ENCODE measurements at regions not wholly inside any gene's neighbourhood (a gene's known extent, or its start where the extent isn't known, plus 50 kb on each side); places are given as distances from the start of the nearest gene placed in this dataset.

DNA sequence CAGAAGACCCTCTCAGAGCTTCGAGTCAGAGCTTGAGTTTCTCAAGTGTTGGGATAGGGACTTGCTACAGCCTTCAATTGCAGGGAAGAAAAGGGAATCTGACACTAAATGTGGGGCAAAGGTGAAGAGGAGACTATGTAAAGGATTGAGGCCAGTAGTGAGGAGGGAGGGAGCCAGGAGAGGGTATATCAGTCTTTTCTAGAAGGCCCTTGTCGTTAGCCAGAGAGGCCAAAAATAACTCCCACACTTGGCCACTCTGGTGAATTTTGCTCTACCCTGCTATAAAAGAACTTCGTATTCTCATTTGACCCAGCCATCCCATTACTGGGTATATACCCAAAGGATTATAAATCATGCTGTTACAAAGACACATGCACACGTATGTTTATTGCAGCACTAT lies 162.0 kb downstream of the MDFIC start:
- Histone ChIP-seq H3K9me3 (ENCODE audit: severe bottlenecking) (no peaks in the 10 kb centered on the region), H3K27ac (no peak overlapping the region), H3K4me3 (ENCODE audit: low read depth, low read length) (no peak overlapping the region), H3K27me3 (ENCODE audit: insufficient read depth, low read depth, severe bottlenecking) (no peaks in the 10 kb centered on the region), H3K36me3 (no peaks in the 10 kb centered on the region)
- no peak for DNase-seq
- TF ChIP-seq, protein P1, sequence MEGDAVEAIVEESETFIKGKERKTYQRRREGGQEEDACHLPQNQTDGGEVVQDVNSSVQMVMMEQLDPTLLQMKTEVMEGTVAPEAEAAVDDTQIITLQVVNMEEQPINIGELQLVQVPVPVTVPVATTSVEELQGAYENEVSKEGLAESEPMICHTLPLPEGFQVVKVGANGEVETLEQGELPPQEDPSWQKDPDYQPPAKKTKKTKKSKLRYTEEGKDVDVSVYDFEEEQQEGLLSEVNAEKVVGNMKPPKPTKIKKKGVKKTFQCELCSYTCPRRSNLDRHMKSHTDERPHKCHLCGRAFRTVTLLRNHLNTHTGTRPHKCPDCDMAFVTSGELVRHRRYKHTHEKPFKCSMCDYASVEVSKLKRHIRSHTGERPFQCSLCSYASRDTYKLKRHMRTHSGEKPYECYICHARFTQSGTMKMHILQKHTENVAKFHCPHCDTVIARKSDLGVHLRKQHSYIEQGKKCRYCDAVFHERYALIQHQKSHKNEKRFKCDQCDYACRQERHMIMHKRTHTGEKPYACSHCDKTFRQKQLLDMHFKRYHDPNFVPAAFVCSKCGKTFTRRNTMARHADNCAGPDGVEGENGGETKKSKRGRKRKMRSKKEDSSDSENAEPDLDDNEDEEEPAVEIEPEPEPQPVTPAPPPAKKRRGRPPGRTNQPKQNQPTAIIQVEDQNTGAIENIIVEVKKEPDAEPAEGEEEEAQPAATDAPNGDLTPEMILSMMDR (IDR thresholded peaks at IDR 0.05; ENCODE audit: low read depth, low read length), result no peak

DNA sequence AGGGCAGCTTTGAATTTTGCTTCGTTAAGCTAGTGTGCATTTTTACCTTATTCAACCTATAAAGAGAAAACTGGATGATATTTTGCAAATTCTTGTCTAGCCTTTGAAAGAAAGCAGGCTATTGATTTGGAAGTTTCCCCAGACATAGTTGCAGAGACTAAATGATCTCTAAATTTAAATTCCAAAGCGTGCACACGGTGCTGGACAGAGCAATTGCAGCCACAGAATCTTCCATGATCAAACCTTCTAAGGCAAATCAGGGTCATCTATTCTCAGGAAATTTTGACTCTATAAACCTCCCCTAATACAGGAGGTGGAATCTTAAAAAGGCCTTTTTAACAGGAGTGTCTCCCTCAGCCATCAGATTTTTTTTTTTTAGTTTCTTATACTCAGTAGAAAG lies 159.9 kb downstream of the MDFIC start:
- DNase-seq, result no peak
- Histone ChIP-seq H3K27me3 (ENCODE audit: insufficient read depth, low read depth, severe bottlenecking) (no peaks in the 10 kb centered on the region), H3K4me3 (ENCODE audit: low read depth, low read length) (no peak overlapping the region), H3K9me3 (ENCODE audit: severe bottlenecking) (no peaks in the 10 kb centered on the region), H3K36me3 (no peaks in the 10 kb centered on the region), H3K27ac (no peak overlapping the region)
- TF ChIP-seq, protein P1 (IDR thresholded peaks at IDR 0.05; ENCODE audit: low read depth, low read length), result no peak

DNA sequence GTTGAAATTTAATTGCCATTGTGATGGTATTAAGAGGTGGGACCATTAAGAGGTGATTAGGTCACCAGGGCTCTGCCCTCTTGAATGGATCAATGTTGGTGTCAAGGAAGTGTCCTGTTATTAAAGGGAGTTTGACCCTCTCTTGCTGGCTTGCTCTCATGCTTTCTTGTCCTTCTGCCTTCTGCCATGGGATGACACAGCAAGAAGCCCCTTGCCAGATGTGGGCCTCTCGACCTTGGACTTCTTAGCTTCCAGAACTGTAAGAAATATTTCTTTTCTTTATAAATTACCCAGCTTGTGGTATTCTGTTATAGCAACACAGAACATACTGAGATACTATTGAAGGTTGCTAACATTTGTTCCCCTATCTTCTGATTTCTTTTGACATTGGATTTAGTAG lies 157.0 kb downstream of the MDFIC start:
- no peaks in the 10 kb centered on the region for H3K9me3 ChIP-seq (ENCODE audit: severe bottlenecking)
- TF ChIP-seq, protein P1 (IDR thresholded peaks at IDR 0.05; ENCODE audit: low read depth, low read length), result no peak
- DNase-seq, result no peak
- no peaks in the 10 kb centered on the region for H3K36me3 ChIP-seq
- no peak overlapping the region for H3K27ac ChIP-seq
- no peak overlapping the region for H3K4me3 ChIP-seq (ENCODE audit: low read depth, low read length)
- no peaks in the 10 kb centered on the region for H3K27me3 ChIP-seq (ENCODE audit: insufficient read depth, low read depth, severe bottlenecking)

DNA sequence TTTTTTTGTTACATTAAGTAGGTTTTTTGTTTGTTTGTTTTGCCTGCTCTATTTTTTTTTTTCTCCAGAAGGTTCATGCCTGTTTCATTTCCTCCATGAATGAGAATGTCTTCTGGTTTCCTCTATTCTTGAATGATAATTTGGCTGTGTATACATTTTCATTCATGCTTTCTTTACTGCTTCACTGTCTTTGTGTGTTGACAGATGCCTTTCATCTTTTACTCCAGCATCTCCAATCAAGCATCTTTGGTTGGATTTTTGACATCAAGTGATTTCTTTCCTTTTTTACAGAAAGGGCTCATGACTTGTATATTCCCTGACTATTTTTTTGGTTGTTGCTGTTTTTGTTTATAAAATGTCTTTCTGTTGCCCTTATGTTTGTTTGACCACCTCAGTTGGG lies 156.5 kb downstream of the MDFIC start:
- H3K27ac ChIP-seq, result no peak overlapping the region
- no peaks in the 10 kb centered on the region for H3K36me3 ChIP-seq
- no peak overlapping the region for H3K4me3 ChIP-seq (ENCODE audit: low read depth, low read length)
- H3K9me3 ChIP-seq (ENCODE audit: severe bottlenecking), result no peaks in the 10 kb centered on the region
- TF ChIP-seq, protein P1 (IDR thresholded peaks at IDR 0.05; ENCODE audit: low read depth, low read length), result no peak
- no peaks in the 10 kb centered on the region for H3K27me3 ChIP-seq (ENCODE audit: insufficient read depth, low read depth, severe bottlenecking)
- DNase-seq, result no peak

DNA sequence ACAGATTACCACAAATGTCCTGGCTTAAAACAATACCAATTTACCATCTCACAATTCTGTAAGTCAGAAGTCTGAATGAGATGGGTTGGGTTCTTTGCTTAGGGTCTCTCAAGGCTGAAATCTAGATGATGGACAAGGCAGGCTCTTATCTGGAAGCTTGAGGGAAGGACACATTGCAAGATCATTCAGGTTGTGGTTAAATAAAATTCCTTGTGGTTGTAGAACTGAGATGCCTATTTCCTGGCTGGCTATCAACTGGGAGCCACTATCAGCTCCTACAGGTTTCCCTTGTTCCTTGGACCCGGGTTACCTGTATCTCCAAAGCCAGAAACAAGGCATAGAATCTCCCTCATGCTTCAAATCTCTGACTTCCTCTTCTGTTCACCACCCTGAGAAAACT lies 148.4 kb downstream of the MDFIC start:
- H3K36me3 ChIP-seq, result no peaks in the 10 kb centered on the region
- H3K27me3 ChIP-seq (ENCODE audit: insufficient read depth, low read depth, severe bottlenecking), result no peaks in the 10 kb centered on the region
- no peak overlapping the region for H3K4me3 ChIP-seq (ENCODE audit: low read depth, low read length)
- DNase-seq, result no peak
- H3K27ac ChIP-seq, result no peak overlapping the region
- H3K9me3 ChIP-seq (ENCODE audit: severe bottlenecking), result no peaks in the 10 kb centered on the region
- TF ChIP-seq, protein P1 (IDR thresholded peaks at IDR 0.05; ENCODE audit: low read depth, low read length), result no peak

All from WERI-Rb-1 (cell line).